Right atrium auricular region (tissue), 2 donors: ENCODE measurements at regions not wholly inside any gene's neighbourhood (a gene's known extent, or its start where the extent isn't known, plus 50 kb on each side); places are given as distances from the start of the nearest gene placed in this dataset.

ENCODE experiments used
- DNase-seq: peaks from one replicate; pipeline ENCODE4 v3.0.0-alpha.2; 2019; ENCODE audit warnings: low spot score
- H3K27ac ChIP-seq, 2 donors: fragments of 200-600 bp; sonication (generic); 1 replicate in 1 of 2; 2 replicates in 1 of 2; pipeline ENCODE4 v1.5.1; 2016 to 2019
- H3K27me3 ChIP-seq, 2 donors: fragments of 200-600 bp; sonication (generic); one replicate each; pipeline versions ENCODE4 v1.5.1 to v1.6.0; 2017 to 2019
- H3K36me3 ChIP-seq: fragments of 200-600 bp; sonication (generic); one replicate; pipeline ENCODE4 v1.5.1; 2016
- H3K4me1 ChIP-seq, 2 donors: fragments of 200-600 bp; sonication (generic); one replicate each; pipeline versions ENCODE4 v1.5.1 to v1.6.0; 2017 to 2019
- H3K4me3 ChIP-seq, 2 donors: fragments of 200-600 bp; sonication (generic); 1 replicate in 1 of 2; 2 replicates in 1 of 2; pipeline ENCODE4 v1.5.1; 2017 to 2019; ENCODE audit warnings: mild to moderate bottlenecking in 1 of 2, moderate library complexity in 1 of 2
- H3K9me3 ChIP-seq, 2 donors: fragments of 200-600 bp; sonication (generic); one replicate each; pipeline ENCODE4 v1.5.1; 2019
- CTCF ChIP-seq, 2 donors: fragments of 200-600 bp; sonication (generic); IDR thresholded peaks; one replicate each; pipeline ENCODE4 v1.5.1; 2019; ENCODE audit warnings: antibody characterized with exemption in 2 of 2

- DNase-seq = no peak
- Histone ChIP-seq H3K4me3 (no peak overlapping the region), H3K4me1 (no peaks in the 10 kb centered on the region), H3K27ac (no peak overlapping the region), H3K36me3 (no peaks in the 10 kb centered on the region), H3K9me3 (no peaks in the 10 kb centered on the region), H3K27me3 (no peaks in the 10 kb centered on the region)
- no peak for TF ChIP-seq CTCF (IDR thresholded peaks at IDR 0.05)
Observed at GRCh38 chr3:95272781-95273180, 1209.9 kb downstream of the NSUN3 start.

- DNase-seq = no peak
- Histone ChIP-seq H3K27me3 (no peaks in the 10 kb centered on the region), H3K36me3 (no peaks in the 10 kb centered on the region), H3K27ac (no peak overlapping the region), H3K4me3 (no peak overlapping the region), H3K9me3 (peaks cover 0 to 6% of the 10 kb centered on the region in 2 donors), H3K4me1 (no peaks in the 10 kb centered on the region)
- no peak for TF ChIP-seq CTCF (IDR thresholded peaks at IDR 0.05)
Observed at GRCh38 chr3:95277613-95278012, 1214.8 kb downstream of the NSUN3 start.

GRCh38 chr3:95280711-95281352 is 1218.0 kb downstream of the NSUN3 start:
- H3K36me3 ChIP-seq = no peaks in the 10 kb centered on the region
- H3K9me3 ChIP-seq = peaks cover 0 to 6% of the 10 kb centered on the region in 2 donors
- no peak for TF ChIP-seq CTCF (IDR thresholded peaks at IDR 0.05)
- no peaks in the 10 kb centered on the region for H3K27me3 ChIP-seq
- no peak overlapping the region for H3K27ac ChIP-seq
- no peaks in the 10 kb centered on the region for H3K4me1 ChIP-seq
- DNase-seq = no peak
- no peak overlapping the region for H3K4me3 ChIP-seq

- Histone ChIP-seq H3K27me3 (no peaks in the 10 kb centered on the region), H3K4me1 (no peaks in the 10 kb centered on the region), H3K4me3 (no peak overlapping the region), H3K9me3 (no peaks in the 10 kb centered on the region), H3K27ac (no peak overlapping the region), H3K36me3 (no peaks in the 10 kb centered on the region)
- TF ChIP-seq CTCF (IDR thresholded peaks at IDR 0.05) = no peak
- no peak for DNase-seq
Observed at GRCh38 chr3:95289295-95289694, 1226.4 kb downstream of the NSUN3 start.

GRCh38 chr3:95297581-95297980 is 1234.7 kb downstream of the NSUN3 start:
- no peak for TF ChIP-seq CTCF (IDR thresholded peaks at IDR 0.05)
- no peak overlapping the region for H3K4me3 ChIP-seq
- H3K36me3 ChIP-seq = no peaks in the 10 kb centered on the region
- no peaks in the 10 kb centered on the region for H3K4me1 ChIP-seq
- DNase-seq = no peak
- no peak overlapping the region for H3K27ac ChIP-seq
- no peaks in the 10 kb centered on the region for H3K9me3 ChIP-seq
- H3K27me3 ChIP-seq = no peaks in the 10 kb centered on the region

DNA sequence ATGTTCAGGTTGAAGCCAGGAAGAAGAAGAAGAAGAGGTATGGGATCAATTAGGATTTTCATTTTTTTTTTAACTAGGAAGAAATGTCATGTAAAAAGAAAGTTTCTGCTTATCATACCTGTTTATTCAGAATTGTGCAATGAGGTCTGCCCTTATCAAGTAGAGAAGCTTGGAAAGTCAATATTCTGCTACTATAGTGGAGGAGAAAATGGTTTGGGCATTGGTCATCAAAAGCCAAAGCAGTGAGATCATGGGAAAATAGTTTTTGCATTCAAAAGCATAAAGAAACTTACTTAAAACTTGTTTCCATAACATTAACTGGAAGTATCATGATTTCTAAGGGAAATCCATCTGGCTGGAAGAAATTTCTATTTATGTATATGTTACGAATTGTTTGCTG is 1239.2 kb downstream of the NSUN3 start:
- Histone ChIP-seq H3K36me3 (no peaks in the 10 kb centered on the region), H3K4me1 (no peaks in the 10 kb centered on the region), H3K27ac (no peak overlapping the region), H3K4me3 (no peak overlapping the region), H3K27me3 (no peaks in the 10 kb centered on the region), H3K9me3 (no peaks in the 10 kb centered on the region)
- no peak for TF ChIP-seq CTCF (IDR thresholded peaks at IDR 0.05)
- DNase-seq = no peak
